Retina (tissue), 1 donor: ENCODE measurements at regions not wholly inside any gene's neighbourhood (a gene's known extent, or its start where the extent isn't known, plus 50 kb on each side); places are given as distances from the start of the nearest gene placed in this dataset.
"Not testable (repeated sequence)": the region's sequence is repeated elsewhere in the genome, so short reads cannot be mapped to it uniquely, and the experiment has no call there.

Experiments
- DNase-seq: peaks from one replicate; pipeline ENCODE4 v3.0.0-alpha.2; 2016

- DNase-seq: no peak
Measured at GRCh38 chr20:17834804-17835203, 133.8 kb downstream of the SNX5 start.

- DNase-seq: no peak
Measured at GRCh38 chr20:17833036-17833674, 133.4 kb downstream of the BANF2 start.

- DNase-seq: no peak
Measured at GRCh38 chr20:17832236-17832915, 132.6 kb downstream of the BANF2 start.

- no peak for DNase-seq
Measured at GRCh38 chr20:17828598-17829144, 128.9 kb downstream of the BANF2 start.

- DNase-seq: no peak
Measured at GRCh38 chr20:17827759-17828559, 128.2 kb downstream of the BANF2 start.

GRCh38 chr20:17827079-17827478, 127.3 kb downstream of the BANF2 start:
- no peak for DNase-seq

GRCh38 chr20:17825960-17826843, 126.4 kb downstream of the BANF2 start:
- no peak for DNase-seq

GRCh38 chr20:17825252-17825959, 125.6 kb downstream of the BANF2 start:
- no peak for DNase-seq

GRCh38 chr20:17824676-17825251, 125.0 kb downstream of the BANF2 start:
- DNase-seq: no peak

GRCh38 chr20:17823409-17824144, 123.8 kb downstream of the BANF2 start:
- no peak for DNase-seq

- no peak for DNase-seq
Measured at GRCh38 chr20:17822540-17823408, 123.0 kb downstream of the BANF2 start.

GRCh38 chr20:17822039-17822438, 122.3 kb downstream of the BANF2 start:
- no peak for DNase-seq

GRCh38 chr20:17821606-17822005, 121.8 kb downstream of the BANF2 start:
- DNase-seq: not testable (repeated sequence)

- no peak for DNase-seq
Measured at GRCh38 chr20:17819395-17820093, 119.8 kb downstream of the BANF2 start.

- no peak for DNase-seq
Measured at GRCh38 chr20:17818187-17818586, 118.4 kb downstream of the BANF2 start.

GRCh38 chr20:17816804-17817587, 117.2 kb downstream of the BANF2 start:
- DNase-seq: no peak

- no peak for DNase-seq
Measured at GRCh38 chr20:17811628-17811965, 111.8 kb downstream of the BANF2 start.
